ENCODE measurements at regions not wholly inside any gene's neighbourhood (a gene's known extent, or its start where the extent isn't known, plus 50 kb on each side); places are given as distances from the start of the nearest gene placed in this dataset.
A peak's percentile ranks its signal among the peaks of the same experiment; 100 is the strongest.
"Not testable (repeated sequence)": the region's sequence is repeated elsewhere in the genome, so short reads cannot be mapped to it uniquely, and the experiment has no call there.

DNA sequence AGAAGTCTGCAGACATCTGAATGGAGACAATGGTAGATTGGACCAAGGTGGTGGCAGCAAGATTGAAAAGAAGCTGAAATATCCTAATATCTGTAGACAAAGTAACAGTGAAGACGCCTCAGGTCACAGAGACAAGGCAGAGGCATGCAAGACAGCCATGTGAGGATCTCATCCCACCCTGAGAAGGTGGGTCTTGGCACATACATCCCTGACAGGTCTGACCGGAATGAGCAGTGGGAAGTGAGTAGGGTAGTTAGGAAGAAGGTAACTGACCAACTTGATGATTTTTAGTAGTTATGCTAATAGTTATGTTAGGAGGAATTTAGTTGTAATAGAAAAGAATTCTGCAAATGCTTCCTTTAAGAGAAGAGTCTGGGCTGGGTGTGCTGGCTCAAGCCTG is 229.6 kb downstream of the NDUFS4 start:
- TF ChIP-seq EZH2 (IDR thresholded peaks at IDR 0.05; ENCODE audit: borderline replicate concordance) = no peak
- TF ChIP-seq, protein P1, sequence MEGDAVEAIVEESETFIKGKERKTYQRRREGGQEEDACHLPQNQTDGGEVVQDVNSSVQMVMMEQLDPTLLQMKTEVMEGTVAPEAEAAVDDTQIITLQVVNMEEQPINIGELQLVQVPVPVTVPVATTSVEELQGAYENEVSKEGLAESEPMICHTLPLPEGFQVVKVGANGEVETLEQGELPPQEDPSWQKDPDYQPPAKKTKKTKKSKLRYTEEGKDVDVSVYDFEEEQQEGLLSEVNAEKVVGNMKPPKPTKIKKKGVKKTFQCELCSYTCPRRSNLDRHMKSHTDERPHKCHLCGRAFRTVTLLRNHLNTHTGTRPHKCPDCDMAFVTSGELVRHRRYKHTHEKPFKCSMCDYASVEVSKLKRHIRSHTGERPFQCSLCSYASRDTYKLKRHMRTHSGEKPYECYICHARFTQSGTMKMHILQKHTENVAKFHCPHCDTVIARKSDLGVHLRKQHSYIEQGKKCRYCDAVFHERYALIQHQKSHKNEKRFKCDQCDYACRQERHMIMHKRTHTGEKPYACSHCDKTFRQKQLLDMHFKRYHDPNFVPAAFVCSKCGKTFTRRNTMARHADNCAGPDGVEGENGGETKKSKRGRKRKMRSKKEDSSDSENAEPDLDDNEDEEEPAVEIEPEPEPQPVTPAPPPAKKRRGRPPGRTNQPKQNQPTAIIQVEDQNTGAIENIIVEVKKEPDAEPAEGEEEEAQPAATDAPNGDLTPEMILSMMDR (IDR thresholded peaks at IDR 0.05; ENCODE audit: poor library complexity) = no peak
- no peak for TF ChIP-seq EZH2phosphoT487 (IDR thresholded peaks at IDR 0.05; ENCODE audit: low read depth, severe bottlenecking, unreplicated experiment)
- H3K27me3 ChIP-seq = no peaks in the 10 kb centered on the region
- no peaks in the 10 kb centered on the region for H4K20me1 ChIP-seq (ENCODE audit: insufficient read depth, poor library complexity, severe bottlenecking)
- WGBS (ENCODE audit: low lambda C conversion rate, missing lambda C conversion rate) = 98% methylated on average over 2 of the region's 2 CpGs
- H3K4me1 ChIP-seq (ENCODE audit: insufficient read depth) = no peaks in the 10 kb centered on the region
- no peak overlapping the region for H3K27ac ChIP-seq
- H2AFZ ChIP-seq = no peak overlapping the region
- H3K4me3 ChIP-seq = no peak overlapping the region
- H3K9me3 ChIP-seq (ENCODE audit: low read depth) = no peaks in the 10 kb centered on the region
- no peaks in the 10 kb centered on the region for H3K36me3 ChIP-seq (replicated peaks; ENCODE audit: insufficient read depth, low read depth)
- no peaks in the 10 kb centered on the region for H3K79me2 ChIP-seq
- H3K4me2 ChIP-seq = no peak overlapping the region
- no peak for DNase-seq (ENCODE audit: low spot score)
- no peaks in the 10 kb centered on the region for H3K9me2 ChIP-seq (replicated peaks; ENCODE audit: insufficient read depth)

DNA sequence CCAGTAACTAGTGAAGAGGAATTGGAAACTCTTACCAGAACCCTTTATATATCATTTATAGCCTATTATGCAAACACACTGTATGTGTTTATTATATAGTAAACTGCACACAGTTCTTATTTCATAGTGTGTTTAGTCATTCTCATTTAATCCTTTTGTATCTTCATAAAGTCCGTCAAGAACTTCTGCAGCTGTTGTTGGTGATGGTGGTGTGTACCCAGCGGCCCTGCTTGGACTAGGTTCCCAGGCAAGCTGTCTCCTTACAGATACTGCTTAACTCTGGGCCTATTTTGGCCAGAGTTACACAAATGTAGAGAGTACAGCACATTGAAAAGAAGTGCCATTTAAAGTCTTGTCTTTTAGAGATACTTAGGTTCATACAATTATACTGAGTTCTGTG is 231.9 kb downstream of the NDUFS4 start:
- Histone ChIP-seq H3K27me3 (no peaks in the 10 kb centered on the region), H3K4me3 (no peak overlapping the region), H3K79me2 (no peaks in the 10 kb centered on the region), H2AFZ (no peak overlapping the region), H3K9me3 (ENCODE audit: low read depth) (no peaks in the 10 kb centered on the region), H3K4me2 (no peak overlapping the region), H3K4me1 (ENCODE audit: insufficient read depth) (no peaks in the 10 kb centered on the region), H3K9me2 (replicated peaks; ENCODE audit: insufficient read depth) (no peaks in the 10 kb centered on the region), H3K36me3 (replicated peaks; ENCODE audit: insufficient read depth, low read depth) (no peaks in the 10 kb centered on the region), H4K20me1 (ENCODE audit: insufficient read depth, poor library complexity, severe bottlenecking) (no peaks in the 10 kb centered on the region), H3K27ac (no peak overlapping the region)
- TF ChIP-seq, protein P1 (IDR thresholded peaks at IDR 0.05; ENCODE audit: poor library complexity) = no peak
- TF ChIP-seq EZH2phosphoT487 (IDR thresholded peaks at IDR 0.05; ENCODE audit: low read depth, severe bottlenecking, unreplicated experiment) = peak; percentile 74
- no peak for DNase-seq (ENCODE audit: low spot score)
- 50% methylated on average over 2 of the region's 2 CpGs for WGBS (ENCODE audit: low lambda C conversion rate, missing lambda C conversion rate)

DNA sequence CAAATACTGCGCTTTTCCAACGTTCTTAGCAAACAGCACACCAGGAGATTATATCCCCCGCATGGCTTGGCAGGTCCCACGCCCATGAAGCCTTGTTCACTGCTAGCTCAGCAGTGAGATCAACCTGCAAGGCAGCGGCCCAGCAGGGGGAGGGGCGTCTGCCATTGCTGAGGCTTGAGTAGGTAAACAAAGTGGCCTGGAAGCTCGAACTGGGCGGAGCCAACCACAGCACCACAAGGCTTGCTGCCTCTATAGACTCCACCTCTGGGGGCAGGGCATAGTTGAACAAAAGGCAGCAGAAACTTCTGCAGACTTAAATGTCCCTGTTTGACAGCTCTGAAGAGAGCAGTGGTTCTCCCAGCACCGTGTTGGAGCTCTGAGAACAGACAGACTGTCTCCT is 239.2 kb downstream of the NDUFS4 start:
- H3K4me3 ChIP-seq; H3K4me2 ChIP-seq; H3K9me3 ChIP-seq (ENCODE audit: low read depth); H3K9me2 ChIP-seq (replicated peaks; ENCODE audit: insufficient read depth); H3K36me3 ChIP-seq (replicated peaks; ENCODE audit: insufficient read depth, low read depth); H3K79me2 ChIP-seq; H4K20me1 ChIP-seq (ENCODE audit: insufficient read depth, poor library complexity, severe bottlenecking); DNase-seq (ENCODE audit: low spot score); H2AFZ ChIP-seq; H3K27ac ChIP-seq; H3K27me3 ChIP-seq; H3K4me1 ChIP-seq (ENCODE audit: insufficient read depth): not testable (repeated sequence)
- WGBS (ENCODE audit: low lambda C conversion rate, missing lambda C conversion rate) = 91% methylated on average over 9 of the region's 9 CpGs

DNA sequence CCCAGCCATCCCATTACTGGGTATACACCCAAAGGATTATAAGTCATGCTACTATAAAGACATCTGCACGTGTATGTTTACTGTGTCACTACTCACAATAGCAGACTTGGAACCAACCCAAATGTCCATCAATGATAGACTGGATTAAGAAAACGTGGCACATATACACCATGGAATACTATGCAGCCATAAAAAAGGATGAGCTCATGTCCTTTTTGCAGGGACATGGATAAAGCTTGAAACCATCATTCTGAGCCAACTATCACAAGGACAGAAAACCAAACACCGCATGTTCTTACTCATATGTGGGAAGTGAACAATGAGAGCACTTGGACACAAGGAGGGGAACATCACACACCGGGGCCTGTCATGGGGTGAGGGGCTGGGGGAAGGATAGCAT is 248.0 kb downstream of the NDUFS4 start:
- not testable (repeated sequence) for H3K9me2 ChIP-seq (replicated peaks; ENCODE audit: insufficient read depth); H3K79me2 ChIP-seq; H3K27ac ChIP-seq; H3K36me3 ChIP-seq (replicated peaks; ENCODE audit: insufficient read depth, low read depth); H3K9me3 ChIP-seq (ENCODE audit: low read depth); H3K4me2 ChIP-seq; H4K20me1 ChIP-seq (ENCODE audit: insufficient read depth, poor library complexity, severe bottlenecking); H3K27me3 ChIP-seq; H3K4me3 ChIP-seq; H2AFZ ChIP-seq; H3K4me1 ChIP-seq (ENCODE audit: insufficient read depth); DNase-seq (ENCODE audit: low spot score)
- WGBS (ENCODE audit: low lambda C conversion rate, missing lambda C conversion rate) = 90% methylated on average over 4 of the region's 4 CpGs

DNA sequence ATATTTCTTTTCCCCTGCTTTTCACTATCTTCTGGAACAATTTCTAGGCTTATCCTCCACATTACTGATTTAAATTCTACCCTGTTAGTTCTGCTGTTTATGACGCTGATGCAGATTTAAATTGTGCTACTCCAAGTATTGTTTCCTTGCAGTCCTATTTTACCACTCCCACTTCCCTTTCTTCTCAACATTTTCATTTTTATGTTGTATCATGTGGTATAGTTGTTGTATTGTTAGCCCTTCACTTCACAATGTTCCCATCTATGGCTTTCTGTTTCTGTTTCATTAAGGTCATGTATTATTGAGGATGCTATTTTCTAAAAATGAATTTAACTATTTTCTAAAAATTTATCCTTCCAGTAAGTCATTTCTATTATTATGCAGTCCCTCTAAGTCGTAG is 254.4 kb downstream of the NDUFS4 start:
- Histone ChIP-seq H3K4me2 (no peak overlapping the region), H2AFZ (no peak overlapping the region), H3K4me3 (no peak overlapping the region), H3K9me3 (ENCODE audit: low read depth) (no peaks in the 10 kb centered on the region), H4K20me1 (ENCODE audit: insufficient read depth, poor library complexity, severe bottlenecking) (no peaks in the 10 kb centered on the region), H3K27me3 (peaks cover 5% of the 10 kb centered on the region), H3K36me3 (replicated peaks; ENCODE audit: insufficient read depth, low read depth) (no peaks in the 10 kb centered on the region), H3K4me1 (ENCODE audit: insufficient read depth) (no peaks in the 10 kb centered on the region), H3K79me2 (no peaks in the 10 kb centered on the region), H3K27ac (no peak overlapping the region), H3K9me2 (replicated peaks; ENCODE audit: insufficient read depth) (no peaks in the 10 kb centered on the region)
- DNase-seq (ENCODE audit: low spot score) = no peak
- TF ChIP-seq EZH2 (IDR thresholded peaks at IDR 0.05; ENCODE audit: borderline replicate concordance) = no peak
- TF ChIP-seq EZH2phosphoT487 (IDR thresholded peaks at IDR 0.05; ENCODE audit: low read depth, severe bottlenecking, unreplicated experiment) = no peak
- TF ChIP-seq, protein P1 (IDR thresholded peaks at IDR 0.05; ENCODE audit: poor library complexity) = no peak
- 86% methylated on average over 2 of the region's 2 CpGs for WGBS (ENCODE audit: low lambda C conversion rate, missing lambda C conversion rate)

Data from hepatocyte (in vitro differentiated cells).